NCI-H2227 (cell line): ENCODE measurements at regions not wholly inside any gene's neighbourhood (a gene's known extent, or its start where the extent isn't known, plus 50 kb on each side); places are given as distances from the start of the nearest gene placed in this dataset.

Experiments used
- DNase-seq: peaks from one replicate; lab custom pipeline; 2025; ENCODE audit not compliant: unreplicated experiment; lab: John Stamatoyannopoulos, UW

DNA sequence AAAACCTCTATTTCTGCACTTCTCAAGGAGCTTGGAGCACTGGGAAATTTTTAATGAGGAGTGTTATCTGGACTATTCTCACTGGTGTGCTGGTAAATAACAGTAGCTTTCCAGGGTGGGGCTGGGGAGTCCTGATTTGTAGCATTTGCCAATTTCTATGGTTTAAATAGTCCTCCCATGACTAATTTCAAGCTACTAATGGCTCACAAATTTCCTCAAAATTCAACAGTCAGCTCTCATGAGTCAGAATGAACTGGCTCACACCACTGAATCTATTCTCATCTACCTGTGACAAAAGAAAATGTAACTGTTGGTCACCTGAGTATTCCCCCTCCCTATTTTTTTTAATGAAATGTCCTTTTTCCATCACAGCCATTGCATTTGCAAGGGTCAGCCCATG lies 449.6 kb downstream of the KIF16B start:
- DNase-seq: no peak

GRCh38 chr20:16119909-16120308 lies 453.3 kb downstream of the KIF16B start:
- DNase-seq: no peak

GRCh38 chr20:16115911-16116552 lies 457.2 kb downstream of the KIF16B start:
- DNase-seq: no peak

DNA sequence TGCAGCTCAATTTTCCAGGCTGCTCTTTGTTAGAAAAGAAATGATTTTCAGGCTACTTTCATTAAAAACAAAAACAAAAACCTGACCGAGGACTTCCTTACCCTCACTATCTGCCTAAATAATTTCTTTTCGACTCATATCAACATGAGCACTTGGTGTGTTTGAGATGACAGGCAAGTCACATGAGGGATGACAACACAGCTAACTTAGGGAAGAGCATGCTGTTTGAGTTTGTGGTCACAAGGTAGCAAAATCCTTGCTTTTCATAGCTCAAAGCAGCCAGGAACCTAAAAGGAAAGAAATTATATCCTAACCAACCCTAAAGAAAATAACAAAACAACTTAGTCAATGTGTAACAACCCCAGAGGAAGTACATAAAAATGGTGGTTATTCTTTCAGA lies 459.5 kb downstream of the KIF16B start:
- no peak for DNase-seq

DNA sequence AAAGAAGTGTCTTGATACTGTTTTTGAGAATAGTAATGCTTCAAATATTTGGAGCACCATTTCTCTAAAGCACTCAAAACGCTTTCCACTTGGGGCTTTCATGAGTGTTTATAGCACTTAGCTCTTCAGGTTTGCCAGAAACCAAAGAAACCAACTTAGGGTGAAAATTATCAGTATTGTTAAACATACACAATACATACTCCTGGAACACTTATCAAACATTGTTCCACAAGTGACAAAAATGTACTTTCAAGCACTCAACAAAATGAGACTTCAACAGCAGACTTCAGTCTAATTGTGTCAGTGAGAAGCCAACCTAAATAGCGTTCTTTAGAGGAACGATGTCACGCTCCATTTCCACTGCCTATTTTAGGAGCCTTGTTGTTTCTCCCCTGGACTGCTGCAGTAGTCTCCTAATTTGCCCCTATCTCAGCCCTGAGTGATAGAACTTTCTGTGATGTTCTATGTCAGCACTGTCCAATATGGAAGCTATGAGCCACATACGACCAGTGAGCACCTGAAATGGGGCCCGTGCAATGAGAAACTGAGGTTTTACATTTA lies 461.3 kb downstream of the KIF16B start:
- DNase-seq: no peak

GRCh38 chr20:16111172-16111832 lies 461.9 kb downstream of the KIF16B start:
- no peak for DNase-seq

GRCh38 chr20:16107172-16107870 lies 465.9 kb downstream of the KIF16B start:
- DNase-seq: peak; percentile 60

GRCh38 chr20:16106191-16106849 lies 466.9 kb downstream of the KIF16B start:
- DNase-seq: no peak

DNA sequence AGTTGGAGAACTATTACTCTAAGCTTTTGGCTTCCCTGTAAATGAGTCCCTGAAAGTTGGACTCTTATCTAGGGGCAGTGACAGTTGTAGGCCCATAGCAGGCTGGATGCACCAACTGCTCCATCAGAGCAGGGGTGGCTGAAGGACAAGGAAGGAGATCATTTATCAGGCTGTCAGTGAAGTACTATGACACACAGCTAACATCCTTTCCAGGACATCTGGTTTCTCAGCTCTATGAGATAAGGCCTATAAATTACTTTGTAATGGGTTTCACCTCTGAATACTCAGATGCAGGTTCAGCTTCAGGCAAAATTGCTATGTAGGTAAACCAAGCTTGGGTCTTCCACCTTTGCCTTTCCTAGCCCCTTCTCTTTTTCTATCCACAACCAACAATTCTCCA lies 468.5 kb downstream of the KIF16B start:
- DNase-seq: no peak
